HEK293 (cell line): ENCODE measurements at regions not wholly inside any gene's neighbourhood (a gene's known extent, or its start where the extent isn't known, plus 50 kb on each side); places are given as distances from the start of the nearest gene placed in this dataset.

ENCODE experiments used
- CTCF ChIA-PET: fragments of 350-600 bp; formaldehyde crosslinking; extraction: SDS; loops from one replicate; lab custom pipeline; 2021; ENCODE audit warnings: antibody characterized with exemption; lab: Yijun Ruan, JAX
- POLR2A ChIA-PET: fragments of 300-600 bp; formaldehyde crosslinking; extraction: SDS; loops from one replicate; lab custom pipeline; 2020; ENCODE audit warnings: antibody characterized with exemption, inconsistent platforms; lab: Yijun Ruan, JAX
- H3K27ac ChIP-seq: fragments of 200-500 bp; sonication (Bioruptor generic); 2 replicates; pipeline ENCODE4 v1.5.1; 2014; ENCODE audit warnings: low read depth, low read length, control low read depth, inconsistent platforms; ENCODE audit errors: extremely low read depth
- H3K36me3 ChIP-seq, 2 experiments: fragments of 200-500 bp in 1 of 2; sonication (Bioruptor generic) in 1 of 2; 1 replicate in 1 of 2; 2 replicates in 1 of 2; pipeline ENCODE4 v1.5.1; 2014 to 2017; ENCODE audit warnings: inconsistent platforms in 2 of 2, low read length in 2 of 2; ENCODE audit not compliant: control insufficient read depth in 2 of 2, insufficient read depth in 1 of 2
- H3K4me1 ChIP-seq: fragments of 200-500 bp; sonication (Bioruptor generic); 2 replicates; pipeline ENCODE4 v1.5.1; 2014; ENCODE audit warnings: mild to moderate bottlenecking, low read length, inconsistent platforms; ENCODE audit not compliant: control insufficient read depth, insufficient read depth
- H3K4me3 ChIP-seq: 2 replicates; pipeline ENCODE4 v1.5.1; 2011; ENCODE audit warnings: low read depth, mild to moderate bottlenecking, control low read depth, low read length, moderate library complexity
- H3K9me3 ChIP-seq: fragments of 200-500 bp; sonication (Bioruptor generic); 2 replicates; pipeline ENCODE4 v1.5.1; 2014; ENCODE audit warnings: low read depth, low read length, inconsistent platforms; ENCODE audit not compliant: control insufficient read depth, insufficient read depth
- GFI1B ChIP-seq: fragments of 450-650 bp; formaldehyde crosslinking; IDR thresholded peaks from 2 replicates; pipeline ENCODE4 v1.5.1; 2016; ENCODE audit warnings: missing biosample characterization, missing genetic modification characterization
- HOXC10 ChIP-seq: sonication (generic); formaldehyde crosslinking; IDR thresholded peaks from 2 replicates; pipeline ENCODE4 v1.8.1; 2023; ENCODE audit warnings: mild to moderate bottlenecking, missing genetic modification reagents
- KLF9 ChIP-seq: fragments of 450-650 bp; formaldehyde crosslinking; IDR thresholded peaks from 2 replicates; pipeline ENCODE4 v1.5.1; 2016; ENCODE audit warnings: missing biosample characterization, missing genetic modification characterization, low read depth
- PRDM10 ChIP-seq: fragments of 450-650 bp; formaldehyde crosslinking; IDR thresholded peaks from 2 replicates; pipeline ENCODE4 v1.5.1; 2016; ENCODE audit warnings: missing biosample characterization, missing genetic modification characterization
- RBAK ChIP-seq: fragments of 450-650 bp; formaldehyde crosslinking; IDR thresholded peaks from 2 replicates; pipeline ENCODE4 v1.5.1; 2016; ENCODE audit warnings: missing biosample characterization, missing genetic modification characterization
- ZNF10 ChIP-seq: fragments of 450-650 bp; formaldehyde crosslinking; IDR thresholded peaks from 2 replicates; pipeline ENCODE4 v1.5.1; 2017; ENCODE audit warnings: missing biosample characterization, missing genetic modification characterization
- ZNF140 ChIP-seq: fragments of 450-650 bp; formaldehyde crosslinking; IDR thresholded peaks from 2 replicates; pipeline ENCODE4 v1.5.1; 2016; ENCODE audit warnings: missing biosample characterization, missing genetic modification characterization
- ZNF18 ChIP-seq: fragments of 450-650 bp; formaldehyde crosslinking; IDR thresholded peaks from 2 replicates; pipeline ENCODE4 v1.5.1; 2016; ENCODE audit warnings: missing biosample characterization, missing genetic modification characterization
- ZNF184 ChIP-seq: fragments of 450-650 bp; IDR thresholded peaks from 2 replicates; pipeline ENCODE4 v1.5.1; 2018; ENCODE audit warnings: missing biosample characterization, mild to moderate bottlenecking, missing genetic modification characterization
- ZNF223 ChIP-seq: fragments of 450-650 bp; formaldehyde crosslinking; IDR thresholded peaks from 2 replicates; pipeline ENCODE4 v1.5.1; 2016; ENCODE audit warnings: missing biosample characterization, missing genetic modification characterization
- ZNF248 ChIP-seq: fragments of 450-650 bp; formaldehyde crosslinking; IDR thresholded peaks from 2 replicates; pipeline ENCODE4 v1.5.1; 2017; ENCODE audit warnings: missing biosample characterization, missing genetic modification characterization
- ZNF426 ChIP-seq: fragments of 450-650 bp; formaldehyde crosslinking; IDR thresholded peaks from 2 replicates; pipeline ENCODE4 v1.5.1; 2017; ENCODE audit warnings: missing biosample characterization, missing genetic modification characterization, mild to moderate bottlenecking, inconsistent platforms, moderate library complexity
- ZNF488 ChIP-seq: fragments of 450-650 bp; formaldehyde crosslinking; IDR thresholded peaks from 2 replicates; pipeline ENCODE4 v1.5.1; 2016; ENCODE audit warnings: missing biosample characterization, missing genetic modification characterization
- ZNF626 ChIP-seq: fragments of 450-650 bp; sonication (Bioruptor Pico); formaldehyde crosslinking; IDR thresholded peaks from 2 replicates; pipeline ENCODE4 v1.5.1; 2018; ENCODE audit warnings: missing biosample characterization, missing genetic modification characterization, inconsistent platforms
- ZNF692 ChIP-seq: fragments of 450-650 bp; formaldehyde crosslinking; IDR thresholded peaks from 2 replicates; pipeline ENCODE4 v1.5.1; 2016; ENCODE audit warnings: missing biosample characterization, missing genetic modification characterization
- ZNF704 ChIP-seq: fragments of 450-650 bp; formaldehyde crosslinking; IDR thresholded peaks from 2 replicates; pipeline ENCODE4 v1.5.1; 2016; ENCODE audit warnings: missing biosample characterization, missing genetic modification characterization
- ZSCAN23 ChIP-seq: fragments of 450-650 bp; formaldehyde crosslinking; IDR thresholded peaks from 2 replicates; pipeline ENCODE4 v1.5.1; 2016; ENCODE audit warnings: missing biosample characterization, missing genetic modification characterization
- ZSCAN5A ChIP-seq: fragments of 450-650 bp; formaldehyde crosslinking; IDR thresholded peaks from 2 replicates; pipeline ENCODE4 v1.5.1; 2016; ENCODE audit warnings: missing biosample characterization, missing genetic modification characterization

DNA sequence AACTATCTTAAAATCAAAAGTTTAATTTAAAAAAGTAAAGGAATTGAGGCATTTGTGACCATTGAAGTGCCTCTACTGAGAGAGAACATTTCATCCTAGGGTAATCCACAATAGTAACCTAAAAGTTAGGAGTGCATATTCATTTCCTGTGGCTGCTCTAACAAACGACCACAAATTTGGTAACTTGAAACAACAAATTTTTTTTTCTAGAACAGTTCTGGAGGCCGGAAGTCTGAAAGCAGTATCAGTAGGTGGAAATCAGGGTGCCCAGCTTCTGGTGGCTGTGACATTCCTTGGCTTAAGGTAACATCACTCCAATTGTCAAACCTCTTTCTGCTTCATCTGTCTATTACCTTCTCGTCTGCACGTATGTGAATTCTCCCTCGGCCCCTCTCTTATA, 67.1 kb upstream of the SSBP2 start:
- no peak overlapping the region for H3K4me3 ChIP-seq
- POLR2A ChIA-PET = no interaction called here
- TF ChIP-seq HOXC10 (CRISPR knock-in tag) (no peak), PRDM10 (no peak), ZNF704 (tag by site-specific recombination) (no peak), ZNF488 (tag by site-specific recombination) (no peak), RBAK (tag by site-specific recombination) (no peak), ZNF18 (tag by site-specific recombination) (no peak), ZNF626 (tag by site-specific recombination) (no peak)
- TF ChIP-seq, all 188 proteins: peak for 0
- Histone ChIP-seq H3K27ac (no peak overlapping the region), H3K9me3 (no peaks in the 10 kb centered on the region), H3K36me3 (no peaks in the 10 kb centered on the region), H3K4me1 (no peaks in the 10 kb centered on the region)
- CTCF ChIA-PET = no interaction called here

DNA sequence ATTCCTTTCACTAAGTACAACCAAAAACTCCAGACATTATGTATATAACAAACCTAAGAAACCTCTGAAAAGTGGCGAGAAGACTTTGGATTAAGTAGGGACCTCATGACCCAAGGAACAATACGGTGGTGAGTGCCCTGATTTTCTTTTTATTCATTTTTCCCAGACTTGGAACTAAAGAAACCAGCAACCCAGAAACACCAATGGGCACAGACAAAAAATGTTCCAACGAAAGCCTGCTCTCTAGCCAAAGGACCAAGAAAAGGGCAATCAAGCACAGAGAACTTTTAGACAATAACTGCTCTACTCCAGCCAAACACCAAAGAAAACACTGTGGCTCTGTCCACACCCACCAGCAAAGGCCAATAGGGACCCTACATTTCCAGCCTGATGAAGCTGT, 66.2 kb upstream of the SSBP2 start:
- H3K4me3 ChIP-seq = no peak overlapping the region
- H3K4me1 ChIP-seq = no peaks in the 10 kb centered on the region
- H3K27ac ChIP-seq = no peak overlapping the region
- no peak for TF ChIP-seq ZNF248 (tag by site-specific recombination)
- TF ChIP-seq ZNF426 (tag by site-specific recombination) = no peak
- TF ChIP-seq ZSCAN23 (tag by site-specific recombination) = no peak
- no peak for TF ChIP-seq ZNF140 (tag by site-specific recombination)
- no peak for TF ChIP-seq ZNF184 (tag by site-specific recombination)
- no peak for TF ChIP-seq ZNF223
- no peak for TF ChIP-seq ZSCAN5A (tag by site-specific recombination)
- no peak for TF ChIP-seq KLF9 (tag by site-specific recombination)
- TF ChIP-seq GFI1B (tag by site-specific recombination) = no peak
- no peak for TF ChIP-seq ZNF692
- TF ChIP-seq ZNF10 (tag by site-specific recombination) = no peak
- no peaks in the 10 kb centered on the region for H3K9me3 ChIP-seq
- no peaks in the 10 kb centered on the region for H3K36me3 ChIP-seq
- ChIA-PET CTCF (no interaction called here), POLR2A (no interaction called here)
